H1 (cell line): ENCODE measurements at regions not wholly inside any gene's neighbourhood (a gene's known extent, or its start where the extent isn't known, plus 50 kb on each side); places are given as distances from the start of the nearest gene placed in this dataset.

ENCODE experiments used
- CTCF ChIA-PET: fragments of 300-600 bp; sonication (Branson Sonifier 250); formaldehyde crosslinking; loops from one replicate; lab custom pipeline; 2021; ENCODE audit not compliant: partially characterized antibody; lab: Charles Lee
- POLR2A ChIA-PET: fragments of 300-600 bp; sonication (Branson Sonifier 250); formaldehyde crosslinking; loops from one replicate; lab custom pipeline; 2021; ENCODE audit warnings: inconsistent platforms; ENCODE audit not compliant: partially characterized antibody; lab: Charles Lee
- DNase-seq, 2 experiments: peaks; one replicate each; pipeline versions ENCODE4 v3.0.0 to v3.0.0-alpha.2; 2010 to 2022; ENCODE audit warnings: low spot score in 2 of 2, low read depth in 1 of 2, mixed read lengths in 1 of 2
- FAIRE-seq: peaks from 2 replicates; lab custom pipeline; 2011; peaks lifted over from hg19 to GRCh38; lab: Jason Lieb, UNC
- H2AFZ ChIP-seq: 2 replicates; pipeline ENCODE4 v1.8.1; 2012; ENCODE audit warnings: low read length, inconsistent platforms
- H2AK5ac ChIP-seq: 2 replicates; pipeline ENCODE4 v1.6.1; 2013; ENCODE audit warnings: low read depth, low read length
- H2BK120ac ChIP-seq: replicated peaks from 2 replicates; pipeline ENCODE3; 2013; ENCODE audit warnings: low read depth, low read length, inconsistent platforms
- H2BK12ac ChIP-seq: 2 replicates; pipeline ENCODE4 v1.6.1; 2013; ENCODE audit warnings: low read depth, low read length
- H2BK15ac ChIP-seq: 2 replicates; pipeline ENCODE4 v1.6.1; 2013; ENCODE audit warnings: low read length
- H2BK20ac ChIP-seq: 2 replicates; pipeline ENCODE4 v1.6.1; 2013; ENCODE audit warnings: low read length
- H2BK5ac ChIP-seq: 2 replicates; pipeline ENCODE4 v1.6.1; 2013; ENCODE audit warnings: low read depth, low read length
- H3K14ac ChIP-seq: 2 replicates; pipeline ENCODE4 v1.6.1; 2013; ENCODE audit warnings: inconsistent platforms; ENCODE audit not compliant: insufficient read length
- H3K18ac ChIP-seq: 2 replicates; pipeline ENCODE4 v1.6.1; 2013; ENCODE audit warnings: low read length; ENCODE audit errors: extremely low read depth
- H3K23ac ChIP-seq: 2 replicates; pipeline ENCODE4 v1.6.1; 2013; ENCODE audit warnings: inconsistent platforms; ENCODE audit not compliant: insufficient read length
- H3K23me2 ChIP-seq: 2 replicates; pipeline ENCODE4 v1.6.1; 2013; ENCODE audit warnings: low read depth, low read length
- H3K27ac ChIP-seq: 2 replicates; pipeline ENCODE4 v1.6.1; 2011; ENCODE audit warnings: low read depth, low read length, inconsistent platforms
- H3K27me3 ChIP-seq, 4 experiments: replicated peaks in 1 of 4; 1 replicate in 1 of 4; 2 replicates in 3 of 4; pipeline versions ENCODE4 v1.6.1 to v1.8.1; 2011 to 2013; ENCODE audit warnings: low read length in 3 of 4, mild to moderate bottlenecking in 3 of 4, inconsistent platforms in 2 of 4, mixed read lengths in 2 of 4, moderate library complexity in 1 of 4; ENCODE audit not compliant: control insufficient read depth in 3 of 4, insufficient read depth in 3 of 4; ENCODE audit errors: extremely low read depth in 1 of 4
- H3K36me3 ChIP-seq, 4 experiments: 2 replicates each; pipeline versions ENCODE4 v1.6.1 to v1.8.1; 2011 to 2013; ENCODE audit warnings: mild to moderate bottlenecking in 4 of 4, low read length in 3 of 4, moderate library complexity in 2 of 4, control low read depth in 1 of 4, inconsistent platforms in 1 of 4; ENCODE audit not compliant: insufficient read depth in 4 of 4, control insufficient read depth in 2 of 4
- H3K4ac ChIP-seq: replicated peaks from 2 replicates; pipeline ENCODE3; 2013; ENCODE audit warnings: low read length, low read depth, mixed read lengths, inconsistent platforms; ENCODE audit not compliant: insufficient read length
- H3K4me1 ChIP-seq, 4 experiments: replicated peaks in 1 of 4; 1 replicate in 1 of 4; 2 replicates in 3 of 4; pipeline versions ENCODE4 v1.6.1 to v1.8.1; 2011 to 2013; ENCODE audit warnings: low read length in 3 of 4, inconsistent platforms in 2 of 4, mixed read lengths in 1 of 4; ENCODE audit not compliant: insufficient read depth in 4 of 4, control insufficient read depth in 3 of 4
- H3K4me2 ChIP-seq, 2 experiments: 2 replicates each; pipeline versions ENCODE4 v1.6.1 to v1.8.1; 2011 to 2013; ENCODE audit warnings: low read depth in 2 of 2, low read length in 2 of 2, control low read depth in 1 of 2, inconsistent platforms in 1 of 2, mild to moderate bottlenecking in 1 of 2; ENCODE audit not compliant: insufficient read depth in 1 of 2
- H3K4me3 ChIP-seq, 4 experiments: fragments of 200-600, 300-600 bp in 1 of 4; sonication (generic), shearing (Covaris generic), sonication (Bioruptor Twin) in 1 of 4; 2 replicates each; pipeline versions ENCODE4 v1.5.1 to v1.8.1; 2011 to 2016; ENCODE audit warnings: low read length in 4 of 4, low read depth in 3 of 4, control low read depth in 2 of 4, inconsistent platforms in 2 of 4, mild to moderate bottlenecking in 2 of 4, mixed read lengths in 1 of 4, moderate library complexity in 1 of 4; ENCODE audit not compliant: insufficient read depth in 2 of 4; ENCODE audit errors: extremely low read depth in 1 of 4
- H3K56ac ChIP-seq: replicated peaks from 2 replicates; pipeline ENCODE3; 2013; ENCODE audit warnings: low read depth, mild to moderate bottlenecking, mixed read lengths, low read length, inconsistent platforms; ENCODE audit not compliant: insufficient read length
- H3K79me1 ChIP-seq: 2 replicates; pipeline ENCODE4 v1.6.1; 2013; ENCODE audit warnings: low read depth, low read length, control low read depth
- H3K79me2 ChIP-seq, 2 experiments: 2 replicates each; pipeline versions ENCODE4 v1.6.1 to v1.8.1; 2012 to 2013; ENCODE audit warnings: low read length in 2 of 2, mild to moderate bottlenecking in 2 of 2, inconsistent platforms in 1 of 2; ENCODE audit not compliant: insufficient read depth in 2 of 2, control insufficient read depth in 1 of 2
- H3K9ac ChIP-seq, 4 experiments: replicated peaks in 1 of 4; 1 replicate in 1 of 4; 2 replicates in 3 of 4; pipeline versions ENCODE4 v1.6.1 to v1.8.1; 2011 to 2013; ENCODE audit warnings: low read depth in 3 of 4, low read length in 3 of 4, control low read depth in 2 of 4, mild to moderate bottlenecking in 2 of 4, moderate library complexity in 2 of 4, inconsistent platforms in 1 of 4; ENCODE audit errors: extremely low read depth in 1 of 4
- H3K9me3 ChIP-seq, 2 experiments: 2 replicates each; pipeline versions ENCODE4 v1.6.1 to v1.8.1; 2012 to 2013; ENCODE audit warnings: mild to moderate bottlenecking in 2 of 2, moderate library complexity in 2 of 2, control low read depth in 1 of 2, inconsistent platforms in 1 of 2, low read depth in 1 of 2, low read length in 1 of 2, mixed read lengths in 1 of 2; ENCODE audit not compliant: insufficient read depth in 2 of 2
- H4K20me1 ChIP-seq, 2 experiments: replicated peaks in 1 of 2; 2 replicates each; pipeline versions ENCODE3 to v1.8.1; 2011 to 2013; ENCODE audit warnings: inconsistent platforms in 2 of 2, low read length in 2 of 2, mild to moderate bottlenecking in 1 of 2; ENCODE audit not compliant: insufficient read depth in 2 of 2, control insufficient read depth in 1 of 2
- H4K5ac ChIP-seq: 2 replicates; pipeline ENCODE4 v1.6.1; 2013; ENCODE audit warnings: low read length, low read depth, mixed read lengths, inconsistent platforms; ENCODE audit not compliant: insufficient read length
- H4K8ac ChIP-seq: 2 replicates; pipeline ENCODE4 v1.8.0; 2013; ENCODE audit warnings: mild to moderate bottlenecking, moderate library complexity, low read length, inconsistent platforms; ENCODE audit not compliant: insufficient read depth; ENCODE audit errors: extremely low read depth
- H4K91ac ChIP-seq: replicated peaks from 2 replicates; pipeline ENCODE3; 2013; ENCODE audit warnings: low read length, mixed read lengths, inconsistent platforms; ENCODE audit not compliant: insufficient read length
- ASH2L ChIP-seq: fragments of 200-600, 300-600 bp; sonication (generic); IDR thresholded peaks from one replicate; pipeline ENCODE4 v1.7.1; 2017; ENCODE audit warnings: low read length
- BRCA1 ChIP-seq: IDR thresholded peaks from 2 replicates; pipeline ENCODE4 v1.6.1; 2012; ENCODE audit warnings: low read depth, low read length, improper control_type of control experiment
- EZH2 ChIP-seq: fragments of 200-600 bp; sonication (generic); IDR thresholded peaks from 2 replicates; pipeline ENCODE4 v1.7.1; 2012; ENCODE audit warnings: low read depth, mild to moderate bottlenecking, moderate library complexity, low read length, inconsistent platforms; ENCODE audit not compliant: severe bottlenecking
- FOSL1 ChIP-seq: IDR thresholded peaks from 2 replicates; pipeline ENCODE4 v1.6.1; 2011; ENCODE audit warnings: mild to moderate bottlenecking, low read depth, low read length, moderate library complexity; ENCODE audit not compliant: insufficient read depth
- GABPA ChIP-seq: IDR thresholded peaks from 2 replicates; pipeline ENCODE4 v1.6.1; 2011; ENCODE audit warnings: mild to moderate bottlenecking, low read length, moderate library complexity, borderline replicate concordance; ENCODE audit not compliant: insufficient read depth
- HDAC2 ChIP-seq, 2 experiments: fragments of 300-600 bp in 1 of 2; sonication (generic) in 1 of 2; IDR thresholded peaks; 2 replicates each; pipeline ENCODE4 v1.6.1; 2011 to 2012; ENCODE audit warnings: low read depth in 2 of 2, low read length in 2 of 2, mild to moderate bottlenecking in 2 of 2, moderate library complexity in 2 of 2, borderline replicate concordance in 1 of 2, inconsistent platforms in 1 of 2
- POLR2A ChIP-seq, 2 experiments: IDR thresholded peaks; 1 replicate in 1 of 2; 2 replicates in 1 of 2; pipeline ENCODE4 v1.6.1; 2011; ENCODE audit warnings: low read depth in 2 of 2, low read length in 2 of 2, mild to moderate bottlenecking in 2 of 2; ENCODE audit errors: control extremely low read depth in 1 of 2
- POLR2AphosphoS5 ChIP-seq: IDR thresholded peaks from 2 replicates; pipeline ENCODE4 v1.6.1; 2011; ENCODE audit warnings: low read depth, low read length
- POU5F1 ChIP-seq: IDR thresholded peaks from 2 replicates; pipeline ENCODE4 v1.6.1; 2011; ENCODE audit warnings: low read depth, mild to moderate bottlenecking, low read length, moderate library complexity
- RNF2 ChIP-seq: fragments of 200-900, 300-1000 bp; sonication (generic); IDR thresholded peaks from 2 replicates; pipeline ENCODE4 v1.7.1; 2016; ENCODE audit warnings: borderline replicate concordance, low read depth, mild to moderate bottlenecking, antibody characterized with exemption, low read length; ENCODE audit not compliant: poor library complexity, severe bottlenecking; ENCODE audit errors: missing control alignments
- SAP30 ChIP-seq: fragments of 300-600 bp; sonication (generic); IDR thresholded peaks from 2 replicates; pipeline ENCODE4 v1.7.1; 2012; ENCODE audit warnings: low read length, moderate library complexity, mild to moderate bottlenecking, inconsistent platforms; ENCODE audit not compliant: insufficient read depth, insufficient replicate concordance
- SIN3A ChIP-seq, 2 experiments: IDR thresholded peaks in 1 of 2; conservative IDR thresholded peaks in 1 of 2; 2 replicates each; pipeline ENCODE4 v1.6.1; 2011 to 2012; ENCODE audit warnings: low read length in 2 of 2, improper control_type of control experiment in 1 of 2, low read depth in 1 of 2, mild to moderate bottlenecking in 1 of 2
- SIX5 ChIP-seq: IDR thresholded peaks from 2 replicates; pipeline ENCODE4 v1.6.1; 2011; ENCODE audit warnings: mild to moderate bottlenecking, low read depth, low read length
- TBP ChIP-seq: IDR thresholded peaks from 2 replicates; pipeline ENCODE4 v1.6.1; 2011; ENCODE audit warnings: low read depth, low read length, improper control_type of control experiment
- YY1 ChIP-seq: IDR thresholded peaks from 2 replicates; pipeline ENCODE4 v1.6.1; 2011; ENCODE audit warnings: low read depth, mild to moderate bottlenecking, low read length
- WGBS, 2 experiments: shearing (Covaris generic) in 1 of 2; methylation state at CpG; one replicate each; pipeline versions ENCODE4 v1.1.6 to v1.1.7; 2013 to 2015; ENCODE audit warnings: low lambda C conversion rate in 2 of 2, mixed read lengths in 2 of 2, inconsistent platforms in 1 of 2, low coverage in 1 of 2, missing lambda C conversion rate in 1 of 2; ENCODE audit not compliant: insufficient replicate concordance in 2 of 2, insufficient coverage in 1 of 2, insufficient read length in 1 of 2; ENCODE audit errors: extremely low coverage in 1 of 2, missing lambda C conversion rate in 1 of 2; 5-methylcytosine and 5-hydroxymethylcytosine counted together

DNA sequence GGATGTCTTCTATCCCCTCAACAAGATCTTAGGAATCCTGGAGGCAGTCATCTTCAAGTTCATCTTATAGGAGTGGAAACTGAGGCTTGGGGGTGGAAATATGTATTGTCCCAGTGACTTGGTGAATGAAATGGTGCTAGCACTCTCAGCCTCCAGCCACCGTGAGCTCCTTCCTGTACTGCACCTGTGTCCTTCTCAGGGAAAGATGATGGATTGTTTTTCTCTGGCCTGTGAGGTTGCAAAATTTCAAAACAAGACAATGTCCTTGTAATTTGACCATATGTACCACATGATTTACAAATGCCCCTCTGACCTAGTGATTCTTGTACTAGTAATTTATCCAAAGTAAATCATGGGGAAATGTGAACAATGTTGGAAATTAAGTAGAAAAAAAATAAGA is 71.0 kb upstream of the CHCHD3 start:
- Histone ChIP-seq H3K23me2 (no peaks in the 10 kb centered on the region), H3K18ac (no peak overlapping the region), H2BK5ac (no peak overlapping the region), H4K20me1 (no peaks in the 10 kb centered on the region), H3K56ac (no peak overlapping the region), H2BK15ac (no peak overlapping the region), H2BK120ac (no peak overlapping the region), H4K5ac (no peak overlapping the region), H4K91ac (no peak overlapping the region), H3K4me2 (no peak overlapping the region), H4K8ac (no peak overlapping the region), H3K4ac (no peak overlapping the region), H2BK12ac (no peak overlapping the region), H3K9ac (no peak overlapping the region), H3K27me3 (no peaks in the 10 kb centered on the region), H3K36me3 (no peaks in the 10 kb centered on the region), H2AFZ (no peak overlapping the region), H3K79me1 (no peaks in the 10 kb centered on the region), H3K4me1 (no peaks in the 10 kb centered on the region; a peak in 2 of 7 replicates), H3K23ac (no peak overlapping the region), H3K14ac (no peak overlapping the region), H3K27ac (no peak overlapping the region), H2AK5ac (no peak overlapping the region), H3K79me2 (no peaks in the 10 kb centered on the region), H3K4me3 (no peak overlapping the region), H2BK20ac (no peak overlapping the region), H3K9me3 (no peaks in the 10 kb centered on the region)
- POLR2A ChIA-PET = no interaction called here
- WGBS, 2 experiments = 94% methylated on average over 1 of the region's 1 CpG; no CpG with 5 or more reads in 1 of the 2 experiments
- CTCF ChIA-PET = no interaction called here
- FAIRE-seq = no peak
- DNase-seq = no peak
- TF ChIP-seq SAP30 (no peak), POLR2AphosphoS5 (no peak), GABPA (no peak), YY1 (no peak), POU5F1 (no peak), FOSL1 (no peak), EZH2 (no peak), RNF2 (no peak), SIX5 (no peak), HDAC2 (IDR thresholded peaks at IDR 0.05; ENCODE audit: borderline replicate concordance in 1 of 2, low read depth in 2 of 2, low read length in 2 of 2) (no peak), POLR2A (IDR thresholded peaks at IDR 0.05; ENCODE audit: control extremely low read depth in 1 of 2, low read depth in 2 of 2, low read length in 2 of 2) (no peak), TBP (no peak), BRCA1 (no peak), ASH2L (no peak), SIN3A (conservative IDR thresholded peaks at IDR 0.05 in 1 of 2, IDR thresholded peaks at IDR 0.05 in 1 of 2; ENCODE audit: low read depth in 1 of 2, low read length in 2 of 2) (no peak)
